ENCODE measurements at regions not wholly inside any gene's neighbourhood (a gene's known extent, or its start where the extent isn't known, plus 50 kb on each side); places are given as distances from the start of the nearest gene placed in this dataset.
"Not testable (repeated sequence)": the region's sequence is repeated elsewhere in the genome, so short reads cannot be mapped to it uniquely, and the experiment has no call there.

- no peak for DNase-seq (ENCODE audit: low read depth)
These were observed 137.9 kb upstream of the LSM14A start for GRCh38 chr19:34034318-34034846.

GRCh38 chr19:34041925-34042521, 130.3 kb upstream of the LSM14A start:
- DNase-seq (ENCODE audit: low read depth): peak; percentile 34

GRCh38 chr19:34044021-34044420, 128.3 kb upstream of the LSM14A start:
- DNase-seq (ENCODE audit: low read depth): no peak

GRCh38 chr19:34049944-34050343, 122.4 kb upstream of the LSM14A start:
- DNase-seq (ENCODE audit: low read depth): no peak

GRCh38 chr19:34050430-34050829, 121.9 kb upstream of the LSM14A start:
- DNase-seq (ENCODE audit: low read depth): not testable (repeated sequence)

GRCh38 chr19:34051255-34051654, 121.0 kb upstream of the LSM14A start:
- no peak for DNase-seq (ENCODE audit: low read depth)

GRCh38 chr19:34057155-34057554, 115.1 kb upstream of the LSM14A start:
- DNase-seq (ENCODE audit: low read depth): no peak

- no peak for DNase-seq (ENCODE audit: low read depth)
These were observed 106.2 kb upstream of the LSM14A start for GRCh38 chr19:34066007-34066643.

GRCh38 chr19:34067861-34068271, 104.4 kb upstream of the LSM14A start:
- no peak for DNase-seq (ENCODE audit: low read depth)

GRCh38 chr19:34075661-34076091, 96.6 kb upstream of the LSM14A start:
- DNase-seq (ENCODE audit: low read depth): no peak

GRCh38 chr19:34082289-34083077, 89.8 kb upstream of the LSM14A start:
- no peak for DNase-seq (ENCODE audit: low read depth)

- no peak for DNase-seq (ENCODE audit: low read depth)
These were observed 87.7 kb upstream of the LSM14A start for GRCh38 chr19:34084396-34085145.

GRCh38 chr19:34085336-34085735, 87.0 kb upstream of the LSM14A start:
- DNase-seq (ENCODE audit: low read depth): no peak

- DNase-seq (ENCODE audit: low read depth): no peak
These were observed 84.0 kb upstream of the LSM14A start for GRCh38 chr19:34088292-34088691.

GRCh38 chr19:34089566-34089965, 82.7 kb upstream of the LSM14A start:
- DNase-seq (ENCODE audit: low read depth): no peak

GRCh38 chr19:34094960-34095359, 77.3 kb upstream of the LSM14A start:
- DNase-seq (ENCODE audit: low read depth): no peak

- not testable (repeated sequence) for DNase-seq (ENCODE audit: low read depth)
These were observed 76.9 kb upstream of the LSM14A start for GRCh38 chr19:34095411-34095810.

- no peak for DNase-seq (ENCODE audit: low read depth)
These were observed 76.0 kb upstream of the LSM14A start for GRCh38 chr19:34096020-34096915.

GRCh38 chr19:34104096-34104495, 68.2 kb upstream of the LSM14A start:
- no peak for DNase-seq (ENCODE audit: low read depth)

- DNase-seq (ENCODE audit: low read depth): no peak
These were observed 67.7 kb upstream of the LSM14A start for GRCh38 chr19:34104557-34104956.

GRCh38 chr19:34109596-34109995, 62.7 kb upstream of the LSM14A start:
- DNase-seq (ENCODE audit: low read depth): no peak
